HepG2 (cell line): ENCODE measurements at regions not wholly inside any gene's neighbourhood (a gene's known extent, or its start where the extent isn't known, plus 50 kb on each side); places are given as distances from the start of the nearest gene placed in this dataset.

Experiments
- ADNP ChIP-seq: sonication (generic); formaldehyde crosslinking; IDR thresholded peaks from 2 replicates; pipeline ENCODE4 v1.4.0; 2020; ENCODE audit warnings: missing genetic modification reagents
- CTCF ChIP-seq: sonication (generic); formaldehyde crosslinking; IDR thresholded peaks from 2 replicates; pipeline ENCODE4 v1.5.0; 2020; ENCODE audit warnings: mild to moderate bottlenecking, missing genetic modification reagents, moderate library complexity
- DNMT1 ChIP-seq: sonication (generic); formaldehyde crosslinking; IDR thresholded peaks from 2 replicates; pipeline ENCODE4 v1.5.1; 2020; ENCODE audit warnings: mild to moderate bottlenecking, missing genetic modification reagents
- FOXP4 ChIP-seq: sonication (generic); formaldehyde crosslinking; IDR thresholded peaks from 2 replicates; pipeline ENCODE4 v1.4.0; 2020; ENCODE audit warnings: missing genetic modification reagents
- HMGXB4 ChIP-seq, 2 experiments: sonication (generic) in 1 of 2; formaldehyde crosslinking in 1 of 2; IDR thresholded peaks; 2 replicates each; pipeline versions ENCODE4 v1.4.0 to v1.6.1; 2018 to 2020; ENCODE audit warnings: missing genetic modification reagents in 2 of 2, borderline replicate concordance in 1 of 2, low read depth in 1 of 2, mild to moderate bottlenecking in 1 of 2, missing biosample characterization in 1 of 2
- HOXA9 ChIP-seq: sonication (generic); formaldehyde crosslinking; IDR thresholded peaks from 2 replicates; pipeline ENCODE4 v1.8.1; 2022; ENCODE audit warnings: missing genetic modification reagents, mild to moderate bottlenecking, moderate library complexity, borderline replicate concordance
- KDM6A ChIP-seq: IDR thresholded peaks from 2 replicates; pipeline ENCODE4 v1.6.1; 2016; ENCODE audit warnings: low read depth
- MAFF ChIP-seq: IDR thresholded peaks from 2 replicates; pipeline ENCODE4 v1.6.1; 2011; ENCODE audit warnings: low read depth, low read length, improper control_type of control experiment
- MAFK ChIP-seq, 2 experiments: IDR thresholded peaks in 1 of 2; conservative IDR thresholded peaks in 1 of 2; 2 replicates each; pipeline ENCODE4 v1.6.1; 2011; ENCODE audit warnings: improper control_type of control experiment in 2 of 2, low read length in 2 of 2
- MATR3 ChIP-seq: sonication (generic); formaldehyde crosslinking; IDR thresholded peaks from 2 replicates; pipeline ENCODE4 v1.4.0; 2020; ENCODE audit warnings: missing genetic modification reagents
- MED1 ChIP-seq: sonication (generic); formaldehyde crosslinking; IDR thresholded peaks from 2 replicates; pipeline ENCODE4 v1.4.0; 2020; ENCODE audit warnings: missing genetic modification reagents
- PAXIP1 ChIP-seq: sonication (generic); formaldehyde crosslinking; conservative IDR thresholded peaks from 2 replicates; pipeline ENCODE4 v1.4.0; 2020; ENCODE audit warnings: mild to moderate bottlenecking, missing genetic modification reagents, moderate library complexity
- POGZ ChIP-seq: sonication (generic); formaldehyde crosslinking; IDR thresholded peaks from 2 replicates; pipeline ENCODE4 v1.4.0; 2020; ENCODE audit warnings: mild to moderate bottlenecking, missing genetic modification reagents
- RAD21 ChIP-seq: fragments of 450-650 bp; formaldehyde crosslinking; IDR thresholded peaks from 2 replicates; pipeline ENCODE4 v1.5.0; 2020; ENCODE audit warnings: mild to moderate bottlenecking
- RNF2 ChIP-seq: fragments of 450-650 bp; conservative IDR thresholded peaks from 2 replicates; pipeline ENCODE4 v1.6.1; 2016; ENCODE audit warnings: low read depth
- SMC3 ChIP-seq: IDR thresholded peaks from 2 replicates; pipeline ENCODE4 v1.6.1; 2011; ENCODE audit warnings: low read length, improper control_type of control experiment
- SOX13 ChIP-seq, 3 experiments: fragments of 450-650 bp in 1 of 3; sonication (generic) in 1 of 3; formaldehyde crosslinking in 1 of 3; IDR thresholded peaks in 2 of 3; conservative IDR thresholded peaks in 1 of 3; 2 replicates each; pipeline versions ENCODE4 v1.5.0 to v1.6.1; 2016 to 2020; ENCODE audit warnings: antibody characterized with exemption in 1 of 3, mild to moderate bottlenecking in 1 of 3, missing compliant biosample characterization in 1 of 3, missing genetic modification reagents in 1 of 3, moderate library complexity in 1 of 3
- STAG1 ChIP-seq: sonication (generic); formaldehyde crosslinking; IDR thresholded peaks from 2 replicates; pipeline ENCODE4 v1.4.0; 2020; ENCODE audit warnings: missing genetic modification reagents
- ZFP36L1 ChIP-seq: sonication (generic); formaldehyde crosslinking; IDR thresholded peaks from 2 replicates; pipeline ENCODE4 v1.8.0; 2022; ENCODE audit warnings: mild to moderate bottlenecking, missing genetic modification reagents, moderate library complexity
- ZNF143 ChIP-seq: sonication (generic); formaldehyde crosslinking; IDR thresholded peaks from 2 replicates; pipeline ENCODE4 v1.4.0; 2020; ENCODE audit warnings: missing genetic modification reagents
- ZNF776 ChIP-seq: sonication (generic); formaldehyde crosslinking; IDR thresholded peaks from 2 replicates; pipeline ENCODE4 v1.4.0; 2020; ENCODE audit warnings: mild to moderate bottlenecking, missing genetic modification reagents
- ZSCAN25 ChIP-seq: sonication (generic); formaldehyde crosslinking; IDR thresholded peaks from 2 replicates; pipeline ENCODE4 v1.8.0; 2022; ENCODE audit warnings: mild to moderate bottlenecking, missing genetic modification reagents

GRCh38 chr17:13337864-13338371 is 263.8 kb downstream of the HS3ST3A1 start (continued):
- TF ChIP-seq CTCF (CRISPR knock-in tag) (peak; percentile 79), POGZ (CRISPR knock-in tag) (peak; percentile 31; the same call in 1 of the 2 replicates), MED1 (CRISPR knock-in tag) (0 out of 2 replicates have a peak, but pooled peaks have one; percentile 36), RNF2 (no peak; the same call in 1 of the 2 replicates), RAD21 (CRISPR knock-in tag) (peak; percentile 64; the same call in 1 of the 2 replicates), ZNF143 (CRISPR knock-in tag) (no peak), MAFF (0 out of 2 replicates have a peak, but pooled peaks have one; percentile 20), HMGXB4 (CRISPR knock-in tag; IDR thresholded peaks at IDR 0.05; ENCODE audit: borderline replicate concordance in 1 of 2, low read depth in 1 of 2) (peak in 1 of 2 experiments; percentile 29; a peak in 1 of 4 replicates), ZSCAN25 (no peak), ZFP36L1 (CRISPR knock-in tag) (0 out of 2 replicates have a peak, but pooled peaks have one; percentile 43), ZNF776 (CRISPR knock-in tag) (no peak), ADNP (CRISPR knock-in tag) (no peak), HOXA9 (CRISPR knock-in tag) (no peak), PAXIP1 (CRISPR knock-in tag) (0 out of 2 replicates have a peak, but pooled peaks have one; percentile 13), SMC3 (peak; percentile 92), MATR3 (CRISPR knock-in tag) (no peak), FOXP4 (peak; percentile 29; the same call in 1 of the 2 replicates), DNMT1 (no peak), STAG1 (CRISPR knock-in tag) (peak; percentile 91), KDM6A (no peak), MAFK (conservative IDR thresholded peaks at IDR 0.05 in 1 of 2, IDR thresholded peaks at IDR 0.05 in 1 of 2; ENCODE audit: low read length in 2 of 2) (peak; percentile 56 to 65), SOX13 (IDR thresholded peaks at IDR 0.05) (no peak), SOX13 (CRISPR knock-in tag; conservative IDR thresholded peaks at IDR 0.05 in 1 of 2, IDR thresholded peaks at IDR 0.05 in 1 of 2) (no peak)
